ENCODE measurements at regions not wholly inside any gene's neighbourhood (a gene's known extent, or its start where the extent isn't known, plus 50 kb on each side); places are given as distances from the start of the nearest gene placed in this dataset.

GRCh38 chr13:27371932-27372331 lies 52.5 kb upstream of the GTF3A start:
- intact Hi-C loops (cut with DNase I; ENCODE audit: low total_unique reads): loop anchor here (5.0 to 10.0 kb wide), 2 partner anchors 343 to 455 kb away; no protein-coding TSS in a partner anchor
- no peak for TF ChIP-seq CTCF (IDR thresholded peaks at IDR 0.05 in 8 of 11, conservative IDR thresholded peaks at IDR 0.05 in 3 of 11)
- no peak for TF ChIP-seq POLR2A (IDR thresholded peaks at IDR 0.05)
- TF ChIP-seq POLR2AphosphoS5 (IDR thresholded peaks at IDR 0.05): no peak
- no peaks in the 10 kb centered on the region for H3K9me3 ChIP-seq
- no peak overlapping the region for H3K4me3 ChIP-seq
- DNase-seq: no peak
- no peak overlapping the region for H3K27ac ChIP-seq
- H3K27me3 ChIP-seq (replicated peaks in 1 of 7): peaks cover 0 to 58% (median 0%) of the 10 kb centered on the region in 7 donors
- WGBS, 5 donors: 83 to 94% (median 90%) methylated on average over 5 of the region's 5 CpGs
- H3K4me1 ChIP-seq: peaks cover 0 to 15% (median 8%) of the 10 kb centered on the region in 6 donors
- no peaks in the 10 kb centered on the region for H3K36me3 ChIP-seq

GRCh38 chr13:27372896-27373295 lies 51.5 kb upstream of the GTF3A start:
- Histone ChIP-seq H3K4me3 (no peak overlapping the region), H3K27ac (no peak overlapping the region), H3K9me3 (no peaks in the 10 kb centered on the region), H3K27me3 (replicated peaks in 1 of 7) (peaks cover 0 to 48% (median 0%) of the 10 kb centered on the region in 7 donors), H3K4me1 (peaks cover 0 to 15% (median 8%) of the 10 kb centered on the region in 6 donors), H3K36me3 (no peaks in the 10 kb centered on the region)
- no peak for DNase-seq
- TF ChIP-seq POLR2A (IDR thresholded peaks at IDR 0.05) (no peak), CTCF (IDR thresholded peaks at IDR 0.05 in 8 of 11, conservative IDR thresholded peaks at IDR 0.05 in 3 of 11) (no peak), POLR2AphosphoS5 (IDR thresholded peaks at IDR 0.05) (no peak)
- 36 to 65% (median 47%) methylated on average over 11 of the region's 11 CpGs for WGBS, 5 donors
- intact Hi-C loops (cut with DNase I; ENCODE audit: low total_unique reads): loop anchor here (5.0 to 10.0 kb wide), 2 partner anchors 342 to 454 kb away; no protein-coding TSS in a partner anchor

GRCh38 chr13:27374126-27374613 lies 50.2 kb upstream of the GTF3A start:
- TF ChIP-seq POLR2A (IDR thresholded peaks at IDR 0.05) (no peak), CTCF (IDR thresholded peaks at IDR 0.05 in 8 of 11, conservative IDR thresholded peaks at IDR 0.05 in 3 of 11) (no peak)

More at GRCh38 chr13:27374126-27374613, 50.2 kb upstream of the GTF3A start:
- no peak for DNase-seq
- H3K4me1 ChIP-seq: peaks cover 0 to 15% (median 8%) of the 10 kb centered on the region in 6 donors
- WGBS, 5 donors: 85 to 91% (median 90%) methylated on average over 10 of the region's 10 CpGs
- peaks cover 0 to 47% (median 0%) of the 10 kb centered on the region in 7 donors for H3K27me3 ChIP-seq (replicated peaks in 1 of 7)
- H3K27ac ChIP-seq: no peak overlapping the region
- no peaks in the 10 kb centered on the region for H3K9me3 ChIP-seq
- intact Hi-C loops (cut with DNase I; ENCODE audit: low total_unique reads): loop anchor here (5.0 to 10.0 kb wide), 2 partner anchors 341 to 453 kb away; no protein-coding TSS in a partner anchor
- H3K4me3 ChIP-seq: no peak overlapping the region
- H3K36me3 ChIP-seq: no peaks in the 10 kb centered on the region

Small RNAs in the stretch of these regions (small RNA-seq; reads per million reads assigned to genes)
- gene RNU6-70P: 0 reads per million in 4 donors

Measured in spleen (tissue), 11 donors.